Epithelial cell of esophagus (primary cell): ENCODE measurements at regions not wholly inside any gene's neighbourhood (a gene's known extent, or its start where the extent isn't known, plus 50 kb on each side); places are given as distances from the start of the nearest gene placed in this dataset.

ENCODE experiments used
- DNase-seq: peaks from one replicate; pipeline ENCODE4 v3.0.0; 2010; ENCODE audit warnings: low read depth
- H3K4me3 ChIP-seq: 2 replicates; pipeline ENCODE4 v1.5.1; 2011; ENCODE audit warnings: mild to moderate bottlenecking, low read length, control low read depth
- CTCF ChIP-seq: IDR thresholded peaks from 2 replicates; pipeline ENCODE4 v1.5.1; 2011; ENCODE audit warnings: low read depth, mild to moderate bottlenecking, low read length, control low read depth, inconsistent platforms; ENCODE audit not compliant: insufficient read depth; ENCODE audit errors: missing control alignments

DNA sequence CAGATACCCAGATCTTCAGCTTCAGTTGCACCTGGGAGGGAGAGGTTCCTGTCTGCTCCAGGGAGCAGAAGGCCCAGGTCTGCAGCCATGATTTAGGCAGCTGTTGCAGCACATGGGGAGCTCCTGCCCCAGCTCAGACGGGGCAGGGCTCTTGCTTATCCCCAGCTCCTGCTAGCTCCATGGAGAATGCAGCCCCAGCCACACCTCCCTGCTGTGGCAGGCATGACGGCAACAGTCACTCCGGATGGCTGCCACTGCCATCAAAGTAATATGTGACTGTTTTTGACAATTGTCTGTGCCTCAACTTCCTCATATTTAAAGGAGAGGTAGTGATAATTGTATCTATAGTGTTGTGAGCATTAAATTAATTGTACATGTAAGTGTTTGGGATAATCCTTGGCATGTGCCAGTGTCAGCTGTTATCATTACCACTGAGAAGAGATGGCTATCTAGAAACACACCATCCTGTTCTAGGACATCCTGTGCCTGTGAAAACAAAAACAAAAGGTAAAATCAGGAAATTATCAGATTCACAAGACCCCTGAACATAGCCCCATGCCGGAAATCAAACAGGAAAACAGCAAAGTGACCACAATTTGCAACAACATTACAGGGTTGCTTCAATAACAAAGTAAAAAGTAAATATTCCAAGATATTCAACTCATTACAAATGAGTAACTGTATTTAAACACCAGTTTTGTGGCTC, 1048.8 kb upstream of the ACO1 start:
- no peak for DNase-seq
- TF ChIP-seq CTCF = no peak
- no peak overlapping the region for H3K4me3 ChIP-seq

DNA sequence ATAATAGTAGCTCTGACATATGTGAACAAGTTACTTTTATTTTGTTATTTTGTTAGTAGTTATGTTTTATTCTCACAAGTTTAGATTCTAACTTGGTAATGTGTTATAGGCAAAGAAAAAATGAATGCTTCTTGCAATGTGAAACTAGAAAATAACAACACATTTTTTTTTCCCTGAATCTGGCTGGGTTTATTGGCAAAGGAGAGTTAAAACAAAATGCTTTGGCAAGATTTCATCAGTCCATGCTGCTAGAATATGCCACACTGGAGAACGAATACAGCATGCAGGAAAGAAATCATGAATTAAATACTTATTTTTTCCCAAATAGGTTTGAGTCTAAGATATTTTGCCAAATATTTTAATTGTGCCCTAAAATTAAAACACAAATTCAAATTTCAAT, 1048.1 kb upstream of the ACO1 start:
- TF ChIP-seq CTCF = no peak
- DNase-seq = no peak
- H3K4me3 ChIP-seq = no peak overlapping the region

DNA sequence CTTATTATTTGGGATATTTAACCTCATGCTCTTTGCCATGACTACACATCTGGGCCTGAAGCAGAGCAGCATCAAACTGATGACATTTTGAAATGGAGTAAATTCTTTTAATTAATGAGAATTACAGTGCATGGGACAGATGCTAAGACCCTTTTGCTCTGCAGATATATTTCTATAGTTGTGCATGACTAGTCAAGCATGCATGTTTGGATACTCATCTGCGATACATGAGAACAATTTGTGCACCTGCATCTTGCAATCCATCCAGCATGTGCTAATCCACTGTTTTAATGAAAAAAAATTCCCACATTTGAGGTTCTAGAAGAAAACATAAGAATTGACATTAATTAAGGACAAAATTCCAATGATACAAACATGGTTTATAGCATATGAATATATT, 1047.6 kb upstream of the ACO1 start:
- no peak for DNase-seq
- no peak for TF ChIP-seq CTCF
- H3K4me3 ChIP-seq = no peak overlapping the region

DNA sequence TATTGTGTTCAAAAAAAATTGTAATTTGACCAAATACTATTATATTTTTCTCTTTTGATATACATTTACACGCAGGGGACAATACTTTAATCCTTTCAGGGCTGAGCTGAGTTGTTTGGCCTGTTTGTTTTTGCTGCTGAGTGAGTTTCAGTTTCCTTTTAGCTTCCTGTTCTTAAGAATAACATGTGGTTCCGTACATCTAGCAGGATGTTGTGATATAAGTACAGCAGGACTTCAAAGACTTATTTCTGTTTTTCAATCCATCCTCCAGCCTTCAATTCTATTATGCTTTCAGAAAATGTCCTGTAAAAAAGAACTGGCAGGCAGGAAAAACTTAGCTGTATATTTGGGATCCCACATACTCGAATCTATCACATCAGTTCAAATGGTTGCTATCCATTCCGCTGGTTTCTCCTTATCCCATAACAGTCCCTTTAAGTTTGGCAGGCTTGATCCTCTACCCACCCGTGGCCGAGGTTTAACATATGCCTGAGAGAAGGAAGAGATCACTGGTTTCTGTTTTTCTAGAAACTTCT, 1037.3 kb upstream of the ACO1 start:
- no peak for TF ChIP-seq CTCF
- peak; percentile 59 for DNase-seq
- no peak overlapping the region for H3K4me3 ChIP-seq

DNA sequence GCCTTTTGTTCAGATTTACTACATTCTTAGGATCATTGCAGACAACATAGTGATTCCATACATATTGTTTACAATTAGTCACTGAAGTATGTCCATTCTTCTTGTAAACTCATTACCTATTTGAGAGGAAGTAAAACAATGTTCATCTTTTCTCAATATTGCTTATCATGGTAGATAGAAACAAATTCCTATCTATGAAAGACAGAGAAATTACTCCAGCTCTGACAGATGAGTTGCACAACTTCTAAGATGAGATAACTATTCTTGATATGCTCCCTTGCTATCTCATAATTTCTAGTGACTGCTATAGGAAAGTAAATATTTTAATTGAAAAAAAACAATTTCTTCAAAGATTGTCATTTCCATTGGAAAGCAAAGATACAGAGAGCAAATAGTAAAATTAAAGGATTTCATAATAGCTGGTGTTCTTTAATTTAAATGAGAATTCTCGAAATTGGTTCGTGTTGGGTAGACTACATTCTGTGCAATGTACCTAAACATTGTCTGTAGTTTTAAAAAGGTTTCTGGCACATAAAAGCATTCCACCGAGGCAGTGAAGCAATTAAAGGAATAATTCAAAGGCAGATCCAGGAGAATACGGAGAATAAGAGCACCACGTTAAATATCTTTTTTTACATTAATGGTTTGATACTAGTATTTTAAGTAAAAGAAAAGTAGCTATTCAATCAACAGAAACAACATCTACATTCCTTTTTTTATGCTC, 1029.1 kb upstream of the ACO1 start:
- peak; percentile 14 for DNase-seq
- H3K4me3 ChIP-seq = no peak overlapping the region
- TF ChIP-seq CTCF = no peak

- DNase-seq = peak; percentile 26
- no peak overlapping the region for H3K4me3 ChIP-seq
- no peak for TF ChIP-seq CTCF
These were observed 1028.5 kb upstream of the ACO1 start for GRCh38 chr9:31355965-31356364.
